ENCODE measurements at regions not wholly inside any gene's neighbourhood (a gene's known extent, or its start where the extent isn't known, plus 50 kb on each side); places are given as distances from the start of the nearest gene placed in this dataset.

- H3K27ac Mint-ChIP-seq (ENCODE audit: unreplicated experiment), result no peak overlapping the region
- no peak for DNase-seq
- TF ChIP-seq CTCF (IDR thresholded peaks at IDR 0.05; ENCODE audit: partially characterized antibody, unreplicated experiment), result no peak
- no peaks in the 10 kb centered on the region for H3K36me3 Mint-ChIP-seq (ENCODE audit: unreplicated experiment)
- H3K4me3 Mint-ChIP-seq (ENCODE audit: unreplicated experiment), result no peak overlapping the region
- H3K27me3 Mint-ChIP-seq (ENCODE audit: unreplicated experiment), result peaks cover 3% of the 10 kb centered on the region
- no peaks in the 10 kb centered on the region for H3K9me3 Mint-ChIP-seq (ENCODE audit: unreplicated experiment)
- H3K4me1 Mint-ChIP-seq (ENCODE audit: low read depth, unreplicated experiment), result no peaks in the 10 kb centered on the region
Observed at GRCh38 chr11:116336540-116336939, 436.2 kb downstream of the BUD13 start.

- DNase-seq, result no peak
- Mint-ChIP-seq H3K9me3 (ENCODE audit: unreplicated experiment) (no peaks in the 10 kb centered on the region), H3K27ac (ENCODE audit: unreplicated experiment) (no peak overlapping the region), H3K36me3 (ENCODE audit: unreplicated experiment) (no peaks in the 10 kb centered on the region), H3K4me1 (ENCODE audit: low read depth, unreplicated experiment) (no peaks in the 10 kb centered on the region), H3K27me3 (ENCODE audit: unreplicated experiment) (peaks cover 3% of the 10 kb centered on the region), H3K4me3 (ENCODE audit: unreplicated experiment) (no peak overlapping the region)
- TF ChIP-seq CTCF (IDR thresholded peaks at IDR 0.05; ENCODE audit: partially characterized antibody, unreplicated experiment), result no peak
Observed at GRCh38 chr11:116335891-116336290, 436.9 kb downstream of the BUD13 start.

DNA sequence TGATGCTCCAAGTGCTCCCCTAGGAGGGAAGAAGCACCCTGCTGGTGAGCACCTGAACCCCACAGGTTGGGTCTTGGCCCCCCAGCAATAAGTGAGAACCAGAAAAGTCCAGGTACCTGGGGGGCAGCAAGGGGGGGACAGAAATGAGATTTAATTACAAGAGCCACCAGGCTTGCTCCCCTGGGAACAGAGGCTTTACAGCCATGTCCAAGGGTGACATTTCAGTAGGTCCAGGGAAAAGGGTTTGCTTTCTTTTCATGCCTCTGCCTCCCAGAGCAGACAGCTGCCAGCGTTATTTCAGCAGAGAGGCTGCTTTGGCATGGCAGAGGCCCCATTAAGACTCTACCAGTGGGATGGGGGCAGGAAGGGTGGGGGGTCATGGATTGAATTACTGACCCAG, 437.7 kb downstream of the BUD13 start:
- no peak overlapping the region for H3K4me3 Mint-ChIP-seq (ENCODE audit: unreplicated experiment)
- H3K36me3 Mint-ChIP-seq (ENCODE audit: unreplicated experiment), result no peaks in the 10 kb centered on the region
- H3K4me1 Mint-ChIP-seq (ENCODE audit: low read depth, unreplicated experiment), result no peaks in the 10 kb centered on the region
- H3K27me3 Mint-ChIP-seq (ENCODE audit: unreplicated experiment), result peaks cover 3% of the 10 kb centered on the region
- TF ChIP-seq CTCF (IDR thresholded peaks at IDR 0.05; ENCODE audit: partially characterized antibody, unreplicated experiment), result no peak
- no peaks in the 10 kb centered on the region for H3K9me3 Mint-ChIP-seq (ENCODE audit: unreplicated experiment)
- no peak for DNase-seq
- H3K27ac Mint-ChIP-seq (ENCODE audit: unreplicated experiment), result no peak overlapping the region

GRCh38 chr11:116334596-116334995, 438.2 kb downstream of the BUD13 start:
- Mint-ChIP-seq H3K4me3 (ENCODE audit: unreplicated experiment) (no peak overlapping the region), H3K4me1 (ENCODE audit: low read depth, unreplicated experiment) (no peaks in the 10 kb centered on the region), H3K27me3 (ENCODE audit: unreplicated experiment) (peaks cover 3% of the 10 kb centered on the region), H3K27ac (ENCODE audit: unreplicated experiment) (no peak overlapping the region), H3K36me3 (ENCODE audit: unreplicated experiment) (no peaks in the 10 kb centered on the region), H3K9me3 (ENCODE audit: unreplicated experiment) (no peaks in the 10 kb centered on the region)
- no peak for DNase-seq
- no peak for TF ChIP-seq CTCF (IDR thresholded peaks at IDR 0.05; ENCODE audit: partially characterized antibody, unreplicated experiment)

DNA sequence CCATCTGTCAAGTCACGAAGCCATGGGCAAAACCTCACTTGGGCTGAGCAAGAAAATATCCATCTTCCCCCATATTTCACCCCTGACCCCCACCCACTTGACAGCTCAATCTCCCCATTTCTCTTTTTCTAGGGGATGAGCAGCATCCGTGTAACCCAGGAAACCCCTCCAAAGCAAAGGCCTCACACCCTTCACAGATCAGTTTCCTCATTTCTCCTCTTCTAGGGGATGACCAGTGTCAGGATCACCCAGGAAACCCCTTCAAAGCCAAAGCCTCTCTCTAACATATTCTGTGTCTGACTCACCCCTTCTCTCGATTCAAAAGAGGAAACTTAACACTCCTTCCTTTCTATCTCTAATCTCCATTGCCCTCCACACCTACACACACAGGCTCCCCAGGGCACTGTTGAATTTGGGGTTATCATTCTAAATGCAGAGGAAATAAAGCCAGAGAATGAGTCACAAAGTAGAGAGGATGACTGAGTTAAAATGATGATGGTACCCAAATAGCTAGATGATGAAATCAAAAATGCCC, 439.7 kb downstream of the BUD13 start:
- Mint-ChIP-seq H3K4me3 (ENCODE audit: unreplicated experiment) (no peak overlapping the region), H3K4me1 (ENCODE audit: low read depth, unreplicated experiment) (no peaks in the 10 kb centered on the region), H3K36me3 (ENCODE audit: unreplicated experiment) (peaks cover 3% of the 10 kb centered on the region), H3K27me3 (ENCODE audit: unreplicated experiment) (peaks cover 3% of the 10 kb centered on the region), H3K9me3 (ENCODE audit: unreplicated experiment) (no peaks in the 10 kb centered on the region), H3K27ac (ENCODE audit: unreplicated experiment) (no peak overlapping the region)
- no peak for TF ChIP-seq CTCF (IDR thresholded peaks at IDR 0.05; ENCODE audit: partially characterized antibody, unreplicated experiment)
- DNase-seq, result no peak
